ENCODE measurements at regions not wholly inside any gene's neighbourhood (a gene's known extent, or its start where the extent isn't known, plus 50 kb on each side); places are given as distances from the start of the nearest gene placed in this dataset.

DNA sequence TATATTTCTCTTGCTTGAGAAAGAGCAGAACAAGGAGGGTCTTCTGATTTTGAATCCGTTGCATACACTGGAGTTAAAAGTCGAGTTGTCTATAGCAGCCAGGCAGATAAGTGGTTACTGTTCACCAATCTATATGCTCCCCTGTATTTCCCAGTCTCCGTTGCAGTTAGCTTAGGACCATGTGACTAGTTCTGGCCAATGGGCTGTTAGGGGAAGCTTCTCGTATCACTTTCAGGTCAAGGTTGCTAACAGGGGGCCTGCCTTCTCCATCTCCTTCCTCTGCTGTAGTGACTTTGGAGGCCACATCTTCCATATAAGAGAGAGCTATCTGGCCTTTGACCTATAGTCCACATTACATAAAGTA is 188.5 kb upstream of the KBTBD8 start:
- Histone ChIP-seq H3K4me1 (replicated peaks in 1 of 4; ENCODE audit: control insufficient read depth in 3 of 4, insufficient read depth in 4 of 4, low read length in 3 of 4) (peaks cover 0 to 3% (median 0%) of the 10 kb centered on the region in 4 experiments; a peak in 1 of 7 replicates), H2AK5ac (ENCODE audit: low read depth, low read length) (no peak overlapping the region)
- 85% methylated on average over 4 of the region's 4 CpGs; no CpG with 5 or more reads in 1 of the 2 experiments for WGBS, 2 experiments (ENCODE audit: extremely low coverage in 1 of 2, insufficient coverage in 1 of 2, insufficient read length in 1 of 2, insufficient replicate concordance in 2 of 2, low coverage in 1 of 2, low lambda C conversion rate in 2 of 2, missing lambda C conversion rate in 1 of 2)

More for the DNA sequence above, 188.5 kb upstream of the KBTBD8 start:
- Histone ChIP-seq H4K20me1 (replicated peaks in 1 of 2; ENCODE audit: control insufficient read depth in 1 of 2, insufficient read depth in 2 of 2, low read length in 2 of 2) (no peaks in the 10 kb centered on the region), H3K27ac (ENCODE audit: low read depth, low read length) (no peak overlapping the region), H3K23ac (ENCODE audit: insufficient read length) (no peak overlapping the region), H3K36me3 (ENCODE audit: control insufficient read depth in 2 of 4, insufficient read depth in 4 of 4, low read length in 3 of 4) (no peaks in the 10 kb centered on the region; a peak in 1 of 8 replicates), H3K4me2 (ENCODE audit: insufficient read depth in 1 of 2, low read depth in 2 of 2, low read length in 2 of 2) (no peak overlapping the region), H3K14ac (ENCODE audit: insufficient read length) (no peak overlapping the region), H2AFZ (ENCODE audit: low read length) (0 out of 2 replicates have a peak overlapping the region, but pooled peaks have one; percentile 2), H2BK20ac (ENCODE audit: low read length) (0 out of 2 replicates have a peak overlapping the region, but pooled peaks have one; percentile 55), H4K8ac (ENCODE audit: extremely low read depth, insufficient read depth, low read length) (no peak overlapping the region), H3K4me3 (ENCODE audit: extremely low read depth in 1 of 4, insufficient read depth in 2 of 4, low read depth in 3 of 4, low read length in 4 of 4) (no peak overlapping the region), H3K27me3 (replicated peaks in 1 of 4; ENCODE audit: control insufficient read depth in 3 of 4, extremely low read depth in 1 of 4, insufficient read depth in 3 of 4, low read length in 3 of 4) (no peaks in the 10 kb centered on the region), H3K18ac (ENCODE audit: extremely low read depth, low read length) (no peak overlapping the region), H3K79me1 (ENCODE audit: low read depth, low read length) (no peaks in the 10 kb centered on the region), H3K79me2 (ENCODE audit: control insufficient read depth in 1 of 2, insufficient read depth in 2 of 2, low read length in 2 of 2) (no peaks in the 10 kb centered on the region), H3K9me3 (ENCODE audit: insufficient read depth in 2 of 2, low read depth in 1 of 2, low read length in 1 of 2) (no peaks in the 10 kb centered on the region; a peak in 1 of 4 replicates), H4K5ac (ENCODE audit: insufficient read length, low read depth, low read length) (no peak overlapping the region), H2BK120ac (replicated peaks; ENCODE audit: low read depth, low read length) (no peak overlapping the region), H2BK5ac (ENCODE audit: low read depth, low read length) (no peak overlapping the region), H3K56ac (replicated peaks; ENCODE audit: insufficient read length, low read depth, low read length) (no peak overlapping the region), H3K4ac (replicated peaks; ENCODE audit: insufficient read length, low read depth, low read length) (no peak overlapping the region), H2BK12ac (ENCODE audit: low read depth, low read length) (no peak overlapping the region), H4K91ac (replicated peaks; ENCODE audit: insufficient read length, low read length) (no peak overlapping the region), H3K23me2 (ENCODE audit: low read depth, low read length) (no peaks in the 10 kb centered on the region), H3K9ac (replicated peaks in 1 of 4; ENCODE audit: extremely low read depth in 1 of 4, low read depth in 3 of 4, low read length in 3 of 4) (no peak overlapping the region), H2BK15ac (ENCODE audit: low read length) (no peak overlapping the region)
- TF ChIP-seq PHF8 (conservative IDR thresholded peaks at IDR 0.05; ENCODE audit: low read depth, low read length): no peak
- no peak for TF ChIP-seq SAP30 (IDR thresholded peaks at IDR 0.05; ENCODE audit: insufficient read depth, insufficient replicate concordance, low read length)
- TF ChIP-seq, protein P1, sequence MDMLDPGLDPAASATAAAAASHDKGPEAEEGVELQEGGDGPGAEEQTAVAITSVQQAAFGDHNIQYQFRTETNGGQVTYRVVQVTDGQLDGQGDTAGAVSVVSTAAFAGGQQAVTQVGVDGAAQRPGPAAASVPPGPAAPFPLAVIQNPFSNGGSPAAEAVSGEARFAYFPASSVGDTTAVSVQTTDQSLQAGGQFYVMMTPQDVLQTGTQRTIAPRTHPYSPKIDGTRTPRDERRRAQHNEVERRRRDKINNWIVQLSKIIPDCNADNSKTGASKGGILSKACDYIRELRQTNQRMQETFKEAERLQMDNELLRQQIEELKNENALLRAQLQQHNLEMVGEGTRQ (IDR thresholded peaks at IDR 0.05; ENCODE audit: low read length): peak; percentile 45
- TF ChIP-seq NANOG (IDR thresholded peaks at IDR 0.05; ENCODE audit: insufficient read depth, low read depth, low read length, poor library complexity, severe bottlenecking): no peak
- TF ChIP-seq JUN (IDR thresholded peaks at IDR 0.05; ENCODE audit: low read depth, low read length): no peak
- no peak for TF ChIP-seq CHD2 (IDR thresholded peaks at IDR 0.05; ENCODE audit: low read length)
- no peak for TF ChIP-seq TAF7 (optimal IDR thresholded peaks at IDR 0.05; ENCODE audit: borderline replicate concordance, low read depth, low read length)
- TF ChIP-seq CHD1 (IDR thresholded peaks at IDR 0.05; ENCODE audit: low read depth, low read length): no peak
- CTCF ChIA-PET (ENCODE audit: partially characterized antibody): interaction anchor here (0.7 to 4.8 kb wide), 7 partner anchors 9 to 406 kb away, joined by 3 to 26 read pairs (median 4); no protein-coding TSS in a partner anchor
- POLR2A ChIA-PET (ENCODE audit: partially characterized antibody): interaction anchor here (1.1 kb wide), 1 partner anchor 367 kb away, joined by 3 read pairs; no protein-coding TSS in a partner anchor
- DNase-seq (ENCODE audit: low read depth in 1 of 2, low spot score in 2 of 2) (no peak), FAIRE-seq (peak; percentile 32)

All from H1 (cell line).